GM21526 (cell line): ENCODE measurements at regions not wholly inside any gene's neighbourhood (a gene's known extent, or its start where the extent isn't known, plus 50 kb on each side); places are given as distances from the start of the nearest gene placed in this dataset.
"Not testable (repeated sequence)": the region's sequence is repeated elsewhere in the genome, so short reads cannot be mapped to it uniquely, and the experiment has no call there.

Experiments
- ATAC-seq: cut with Tn5 transposase; IDR thresholded peaks from one replicate; pipeline ENCODE4 v1.9.1; 2021; ENCODE audit warnings: moderate library complexity; ENCODE audit not compliant: unreplicated experiment, low FRiP score

DNA sequence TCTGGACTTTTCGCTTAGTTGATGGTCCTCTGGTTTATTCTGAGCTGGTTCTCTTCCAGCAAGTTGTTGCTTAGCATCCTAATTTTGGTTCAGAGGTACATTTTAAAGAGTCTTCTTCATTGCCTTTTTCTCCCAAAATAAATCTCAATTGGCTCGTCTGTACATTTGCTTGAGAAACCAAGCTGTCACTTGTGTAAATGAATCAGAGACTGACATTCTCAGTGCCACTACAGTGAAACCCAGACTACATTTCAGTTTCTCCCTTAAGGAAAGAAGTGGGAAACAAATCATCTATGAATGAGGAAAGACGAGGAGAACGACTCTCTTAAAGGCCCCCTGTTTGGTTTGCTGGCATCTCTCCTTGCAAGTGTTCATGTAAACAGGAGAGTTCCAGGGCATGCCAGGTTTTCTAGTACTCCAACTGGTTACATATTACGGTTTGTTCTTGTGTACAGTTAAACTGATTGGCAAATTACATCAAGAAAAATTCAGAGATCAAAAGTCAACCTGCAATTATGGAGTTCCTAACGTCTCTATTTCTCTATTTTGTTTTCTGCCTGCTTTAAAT, 654.6 kb downstream of the SH2D4B start:
- no peak for ATAC-seq

DNA sequence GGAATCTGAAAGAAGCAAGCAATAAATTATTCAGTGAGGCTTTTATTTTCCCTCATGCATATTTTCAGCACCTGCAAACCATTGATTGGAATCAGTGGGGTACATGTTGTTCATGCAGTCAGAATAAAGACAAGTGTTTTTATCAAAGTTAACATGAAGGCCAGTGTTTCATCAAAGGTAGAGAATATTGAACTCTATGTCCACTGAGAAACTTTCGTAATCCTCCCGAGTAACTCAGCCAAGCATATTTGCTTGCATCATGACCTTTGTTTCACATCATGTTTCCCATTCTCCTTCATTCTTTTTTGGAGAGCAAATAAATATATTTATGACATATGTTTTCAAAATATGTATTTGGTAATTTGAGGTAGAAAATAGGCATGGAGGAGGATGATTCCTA, 663.1 kb downstream of the SH2D4B start:
- no peak for ATAC-seq

DNA sequence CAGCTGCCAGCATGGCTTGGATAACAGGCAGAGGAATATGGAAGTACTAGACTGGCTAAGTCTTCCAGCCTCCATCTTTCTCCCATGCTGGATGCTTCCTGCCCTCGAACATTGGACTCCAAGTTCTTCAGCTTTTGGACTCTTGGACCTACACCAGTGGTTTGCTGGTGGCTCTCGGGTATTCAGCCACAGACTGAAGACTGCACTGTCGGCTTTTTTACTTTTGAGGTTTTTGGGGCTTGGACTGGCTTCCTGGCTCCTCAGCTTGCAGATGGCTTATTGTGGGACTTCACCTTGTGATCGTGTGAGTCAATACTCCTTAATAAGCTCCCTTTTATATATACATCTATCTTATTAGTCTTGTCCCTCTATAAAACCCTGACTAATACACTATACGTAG, 667.6 kb upstream of the NRG3 start:
- not testable (repeated sequence) for ATAC-seq

DNA sequence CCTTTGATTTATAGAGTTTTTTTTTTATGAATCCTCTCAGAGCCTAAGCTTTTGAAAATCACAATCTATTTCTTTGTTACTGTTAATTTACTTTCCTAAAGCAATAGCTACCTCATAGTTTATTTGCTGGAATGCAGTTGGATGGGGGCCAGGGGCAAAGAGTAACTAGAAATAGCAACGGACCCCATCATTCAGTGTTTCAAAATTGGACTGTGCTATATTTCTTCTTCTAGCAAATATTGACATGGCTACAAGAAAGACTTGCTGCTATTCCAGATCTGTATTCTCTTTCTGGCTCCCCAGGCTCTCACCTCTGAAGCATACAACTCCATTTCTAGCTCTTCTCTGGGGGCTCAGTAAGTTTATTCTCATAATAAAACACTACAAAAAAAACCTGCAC, 661.6 kb upstream of the NRG3 start:
- no peak for ATAC-seq

DNA sequence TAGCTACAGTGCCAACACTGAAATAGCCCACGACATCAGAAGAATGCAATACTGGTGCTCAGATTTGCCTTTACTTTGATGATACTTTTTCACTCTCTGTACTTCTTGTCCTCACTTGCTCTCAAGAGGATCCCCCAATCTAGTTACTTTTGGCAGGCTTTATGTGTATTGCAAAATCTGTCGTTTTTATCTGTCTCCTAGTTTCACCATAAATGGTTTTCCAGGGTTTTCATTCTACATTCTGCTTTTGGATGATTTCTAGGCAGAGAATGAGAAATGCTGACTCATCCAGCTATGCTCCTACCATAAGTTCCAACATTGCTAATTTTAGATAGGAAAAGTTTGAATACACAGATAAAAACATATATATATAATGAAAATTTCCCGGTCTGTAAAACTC, 659.5 kb upstream of the NRG3 start:
- ATAC-seq: no peak

DNA sequence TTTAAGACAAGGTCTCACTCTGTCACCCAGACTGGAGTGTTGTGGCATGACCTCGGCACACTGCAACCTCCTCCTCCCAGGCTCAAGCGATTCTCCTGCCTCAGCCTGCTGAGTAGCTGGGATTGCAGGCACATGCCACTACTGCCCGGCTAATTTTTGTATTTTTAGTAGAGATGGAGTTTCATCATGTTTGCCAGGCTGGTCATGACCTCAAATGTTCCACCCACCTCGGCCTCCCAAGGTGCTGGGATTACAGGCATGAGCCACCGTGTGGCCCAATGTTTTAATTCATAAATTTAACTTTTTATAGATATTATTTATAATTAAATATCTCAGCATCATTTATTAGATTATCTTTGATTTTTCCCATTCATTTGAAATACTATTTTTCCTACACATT, 658.0 kb upstream of the NRG3 start:
- no peak for ATAC-seq

DNA sequence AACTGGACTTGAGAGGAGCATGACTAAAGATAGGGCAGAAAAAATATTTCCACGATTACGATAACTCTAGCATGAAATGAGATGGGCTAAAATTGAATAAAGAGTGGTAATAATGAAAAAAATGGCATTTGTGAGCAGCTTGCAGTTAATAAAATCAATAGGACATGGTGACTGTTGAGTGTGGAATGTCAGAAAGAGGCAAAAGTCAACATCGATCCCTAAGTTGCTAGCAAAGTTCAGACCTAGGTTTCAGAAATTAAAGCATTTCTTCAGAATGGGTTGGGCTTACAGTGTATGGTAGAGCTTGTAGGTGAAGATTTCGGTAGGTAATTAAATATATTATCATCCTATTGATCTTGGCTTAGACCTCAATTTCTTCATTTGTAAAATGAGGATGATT, 656.7 kb upstream of the NRG3 start:
- no peak for ATAC-seq

DNA sequence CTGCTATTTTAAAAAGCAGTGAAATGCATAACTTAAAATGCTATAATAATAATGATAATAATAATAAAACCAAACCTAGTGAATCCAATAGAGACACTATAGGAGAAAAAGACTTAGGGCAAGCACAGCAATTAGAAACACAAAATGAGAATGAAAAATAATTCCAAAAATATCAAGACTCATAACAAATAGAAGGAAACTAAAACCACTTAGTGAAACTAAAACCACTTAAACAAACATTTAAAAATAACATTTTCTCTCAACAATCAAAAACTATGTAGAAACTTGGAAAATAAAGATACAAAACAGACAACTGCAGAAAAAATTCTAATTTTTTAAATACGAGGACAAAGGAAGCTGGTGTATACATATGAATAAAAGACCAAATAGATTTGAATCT, 655.2 kb upstream of the NRG3 start:
- ATAC-seq: no peak

DNA sequence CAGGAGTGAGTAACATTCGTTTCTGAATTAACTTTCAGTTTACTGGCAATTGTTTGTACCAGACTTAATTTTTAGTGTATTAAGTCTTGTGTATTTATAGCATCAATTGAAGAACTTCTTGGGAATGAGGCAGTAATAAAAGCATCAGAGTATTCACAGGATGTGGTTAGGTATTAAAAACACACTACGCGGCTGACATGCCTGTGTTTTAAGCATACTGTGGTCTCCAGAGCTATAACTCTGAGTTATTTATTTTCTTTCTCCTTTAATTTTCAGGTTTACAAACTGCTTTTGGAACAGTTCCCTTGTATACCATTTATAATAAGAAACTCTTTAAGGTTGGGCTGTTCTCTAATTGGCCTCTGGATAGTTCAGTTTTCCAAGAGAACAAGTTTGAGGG, 626.1 kb upstream of the NRG3 start:
- no peak for ATAC-seq

DNA sequence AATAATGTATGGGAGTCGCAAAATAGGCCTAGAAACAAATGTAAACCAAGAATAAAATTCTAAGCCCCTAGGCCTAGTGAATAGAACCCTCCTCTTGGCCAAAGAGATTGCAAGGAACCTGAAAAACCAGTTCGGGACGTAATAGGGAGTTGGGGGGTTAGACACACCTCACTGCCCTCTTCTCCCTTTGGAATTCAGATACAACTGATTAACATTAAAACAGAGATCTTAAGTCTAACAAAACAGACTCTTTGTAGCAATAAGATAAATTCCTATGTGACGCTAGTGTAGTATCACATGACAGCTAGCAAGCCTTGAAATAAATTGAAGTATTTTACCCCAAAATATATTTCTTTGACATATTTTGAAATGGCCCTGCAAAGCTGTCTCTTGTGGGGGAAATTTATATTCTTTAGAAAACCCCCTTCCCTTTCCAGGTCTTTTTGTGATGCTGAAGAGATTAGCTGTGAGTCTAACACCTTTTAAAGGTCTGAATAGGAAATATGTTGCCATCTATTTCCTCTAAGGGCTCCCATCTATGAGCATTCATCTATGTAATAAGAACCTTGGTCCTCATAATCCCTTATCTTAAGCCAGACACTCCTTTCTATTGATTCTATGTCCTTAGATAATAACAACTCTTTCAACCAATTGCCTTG, 623.4 kb upstream of the NRG3 start:
- no peak for ATAC-seq

DNA sequence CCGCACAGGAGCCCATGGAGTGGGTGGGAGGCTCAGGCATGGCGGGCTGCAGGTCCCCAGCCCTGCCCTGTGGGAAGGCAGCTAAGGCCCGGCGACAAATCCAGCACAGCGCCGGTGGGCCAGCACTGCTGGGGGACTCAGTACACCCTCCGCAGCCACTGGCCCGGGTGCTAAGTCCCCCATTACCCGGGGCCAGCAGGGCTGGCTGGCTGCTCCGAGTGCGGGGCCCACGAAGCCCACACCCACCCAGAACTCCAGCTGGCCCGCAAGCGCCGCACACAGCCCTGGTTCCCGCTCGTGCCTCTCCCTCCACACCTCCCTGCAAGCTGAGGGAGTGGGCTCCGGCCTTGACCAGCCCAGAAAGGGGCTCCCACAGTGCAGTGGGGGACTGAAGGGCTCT, 610.0 kb upstream of the NRG3 start:
- not testable (repeated sequence) for ATAC-seq

DNA sequence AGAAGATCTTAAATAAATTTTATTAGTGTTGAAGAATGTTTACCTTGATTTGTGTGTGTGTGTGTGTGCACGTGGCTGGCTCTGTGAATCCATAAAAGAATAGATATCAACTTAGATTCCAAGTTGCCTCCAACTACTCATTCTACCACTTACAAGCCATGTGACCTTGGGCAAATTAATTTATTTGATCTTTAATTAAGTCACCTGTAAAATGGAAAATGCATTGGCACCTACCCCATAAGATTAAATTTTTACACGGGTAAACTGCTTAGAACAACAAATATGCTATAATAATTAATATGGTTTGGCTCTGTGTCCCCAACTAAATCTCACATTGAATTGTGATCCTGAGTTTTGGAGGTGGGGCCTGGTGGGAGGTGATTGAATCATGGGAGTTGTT, 604.9 kb upstream of the NRG3 start:
- no peak for ATAC-seq

DNA sequence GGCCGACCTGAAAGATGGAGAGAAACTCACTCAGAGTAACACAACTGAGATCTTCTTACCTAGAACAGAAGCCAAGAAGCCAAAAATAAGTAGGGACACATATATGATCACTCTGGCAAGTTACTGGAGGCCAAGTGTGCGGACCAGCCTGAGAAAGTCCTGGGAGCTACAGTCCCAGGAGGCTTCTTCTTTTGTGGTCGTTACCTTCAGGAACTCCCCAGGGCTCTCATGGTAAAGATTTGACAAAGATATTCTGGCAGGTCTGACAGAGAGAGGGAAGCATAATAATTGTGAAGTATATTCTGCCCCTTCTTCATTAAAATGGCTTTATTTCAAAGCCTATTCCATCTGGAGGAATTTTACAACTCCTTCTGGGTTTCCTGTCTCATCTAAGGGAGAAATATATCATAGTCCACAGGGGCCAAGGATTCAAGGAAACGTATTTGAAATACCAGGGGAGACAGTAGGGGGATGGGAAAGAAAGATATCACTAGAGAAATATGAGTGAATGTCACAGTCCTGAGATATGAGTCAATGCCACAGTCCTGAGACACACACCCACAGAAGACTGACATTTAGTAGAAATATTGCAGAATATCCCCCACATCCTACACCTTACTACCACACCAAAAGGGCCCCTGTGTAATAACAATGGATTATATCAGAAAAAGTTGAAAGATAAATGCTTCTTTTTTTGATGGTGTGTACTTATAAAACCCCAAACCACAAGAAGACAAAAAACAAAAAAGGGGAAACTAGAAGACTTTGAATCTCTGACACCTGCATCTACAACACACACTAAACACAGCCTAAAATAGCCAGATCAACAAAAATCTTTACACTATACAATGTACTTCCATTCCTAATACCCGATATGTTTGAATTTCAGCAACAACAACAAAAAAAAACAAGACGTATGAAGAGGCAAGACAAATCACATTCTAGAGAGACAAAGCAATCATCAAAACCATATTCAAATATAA, 594.2 kb upstream of the NRG3 start:
- ATAC-seq: no peak

DNA sequence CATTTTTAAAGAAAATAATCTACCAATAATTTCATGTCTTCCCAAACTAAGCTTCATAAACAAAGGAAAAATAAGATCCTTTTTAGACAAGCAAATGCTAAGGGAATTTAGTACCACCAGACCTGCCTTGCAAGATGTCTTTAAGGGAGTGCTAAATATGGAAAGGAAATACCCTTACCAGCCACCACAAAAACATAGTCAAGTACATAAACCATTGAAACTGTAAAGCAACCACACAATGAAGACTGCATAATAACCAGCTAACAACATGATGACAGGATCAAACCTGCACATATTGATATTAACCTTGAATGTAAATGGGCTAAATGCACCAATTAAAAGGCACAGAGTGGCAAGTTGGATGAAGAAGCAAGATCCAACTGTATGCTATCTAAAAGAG, 586.5 kb upstream of the NRG3 start:
- ATAC-seq: no peak

DNA sequence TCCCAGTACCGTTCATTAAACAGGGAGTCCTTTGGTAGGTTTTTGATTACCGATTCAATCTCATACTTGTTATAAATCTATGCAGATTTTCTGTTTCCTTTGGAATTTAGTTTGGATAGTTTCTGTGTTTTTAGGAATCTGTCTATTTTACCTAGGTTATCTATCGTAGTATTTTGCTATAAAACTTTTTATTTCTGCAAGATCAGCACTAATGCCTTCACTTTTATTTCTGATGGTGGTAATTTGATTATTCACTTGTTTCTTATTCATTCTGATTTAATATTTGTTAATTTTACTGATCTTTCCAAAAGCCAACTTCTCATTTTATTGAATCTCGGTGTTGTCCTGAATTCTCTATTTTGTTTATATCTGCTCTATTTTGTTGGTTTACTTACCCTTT, 577.7 kb upstream of the NRG3 start:
- no peak for ATAC-seq

DNA sequence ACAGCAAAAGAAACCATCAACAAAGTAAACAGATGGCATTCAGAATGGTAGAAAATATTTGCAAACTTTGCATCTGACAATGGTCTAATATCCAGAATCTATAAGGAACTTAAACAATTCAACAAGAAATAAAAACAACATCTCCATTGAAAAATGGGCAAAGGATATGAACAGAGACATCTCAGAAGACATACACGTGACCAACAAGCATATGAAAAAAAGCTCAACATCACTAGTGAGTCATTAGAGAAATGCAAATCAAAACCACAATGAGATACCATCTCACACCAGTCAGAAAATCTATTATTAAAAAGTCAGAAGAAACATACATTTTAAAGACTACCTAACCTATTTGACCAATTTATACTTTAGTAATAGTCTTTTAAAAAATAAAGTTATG, 571.3 kb upstream of the NRG3 start:
- ATAC-seq: no peak

DNA sequence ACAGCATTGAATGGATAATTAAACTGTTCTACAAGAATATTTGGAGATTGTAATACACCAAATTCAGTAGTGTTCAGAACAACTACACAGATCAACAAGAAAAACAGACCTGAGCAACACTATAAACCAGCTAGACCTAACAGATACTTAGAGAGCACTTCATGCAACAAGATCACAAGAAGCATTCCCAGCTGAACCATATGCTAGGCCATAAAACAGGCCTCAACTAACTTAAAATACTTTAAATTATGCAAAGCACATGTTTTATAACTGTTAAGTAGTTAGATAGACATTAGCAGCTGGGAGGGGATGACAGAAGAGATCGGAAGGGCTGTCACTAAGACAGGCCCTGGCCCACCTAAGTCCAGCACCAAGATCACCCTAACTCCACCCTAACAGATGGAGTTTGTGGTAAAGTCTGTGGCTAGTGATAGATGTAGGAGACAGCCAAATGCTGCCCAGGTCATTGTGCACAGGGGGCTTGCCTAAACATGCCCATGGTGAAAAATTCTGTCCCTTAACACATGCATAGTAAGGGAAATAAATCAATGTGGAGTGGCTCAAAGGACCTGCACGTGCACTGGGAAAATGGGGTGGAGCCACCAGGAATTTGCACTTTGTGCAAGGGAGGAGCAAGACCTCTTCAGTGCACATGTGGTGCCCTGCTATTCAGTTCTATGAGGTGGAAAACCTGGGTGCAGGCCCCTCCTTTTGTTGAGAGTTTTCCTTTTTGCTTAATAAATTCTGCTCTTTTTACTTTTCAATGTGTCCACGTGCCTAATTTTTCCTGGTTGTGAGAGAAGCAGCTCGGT, 567.8 kb upstream of the NRG3 start:
- ATAC-seq: no peak

DNA sequence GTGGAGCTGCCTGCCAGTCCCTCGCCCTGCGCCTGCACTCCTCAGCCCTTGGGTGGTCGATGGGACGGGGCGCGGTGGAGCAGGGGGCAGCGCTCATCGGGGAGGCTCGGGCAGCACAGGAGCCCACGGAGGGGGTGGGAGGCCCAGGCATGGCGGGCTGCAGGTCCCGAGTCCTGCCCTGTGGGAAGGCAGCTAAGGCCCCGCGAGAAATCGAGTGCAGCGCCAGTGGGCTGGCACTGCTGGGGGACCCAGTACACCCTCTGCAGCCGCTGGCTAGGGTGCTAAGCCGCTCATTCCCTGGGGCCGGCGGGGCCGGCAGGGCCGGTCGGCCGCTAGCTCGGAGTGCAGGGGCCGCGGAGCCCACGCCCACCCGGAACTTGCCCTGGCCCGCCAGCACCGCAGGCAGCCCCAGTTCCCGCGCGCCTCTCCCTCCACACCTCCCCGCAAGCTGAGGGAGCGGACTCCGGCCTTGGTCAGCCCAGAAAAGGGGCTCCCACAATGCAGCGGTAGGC, 565.9 kb upstream of the NRG3 start:
- ATAC-seq: no peak

DNA sequence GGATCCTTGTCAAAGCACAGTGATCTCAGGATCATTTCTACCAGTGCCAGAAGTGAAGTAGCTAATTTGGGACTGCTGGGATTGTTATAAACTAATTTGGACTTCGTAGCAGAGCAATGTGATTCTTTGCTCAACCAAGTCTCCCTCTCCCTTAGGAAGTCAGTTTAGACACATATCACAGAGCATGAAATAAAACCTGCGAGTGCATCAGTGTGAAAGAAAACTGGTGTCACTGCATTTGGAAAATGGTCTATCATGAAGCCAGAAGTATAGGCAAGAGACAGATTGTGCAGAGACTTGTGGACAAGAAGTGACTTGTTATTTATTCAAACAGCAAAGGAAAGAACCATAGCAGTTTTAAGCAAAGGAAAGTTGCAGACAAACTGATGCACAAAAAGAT, 560.5 kb upstream of the NRG3 start:
- no peak for ATAC-seq

DNA sequence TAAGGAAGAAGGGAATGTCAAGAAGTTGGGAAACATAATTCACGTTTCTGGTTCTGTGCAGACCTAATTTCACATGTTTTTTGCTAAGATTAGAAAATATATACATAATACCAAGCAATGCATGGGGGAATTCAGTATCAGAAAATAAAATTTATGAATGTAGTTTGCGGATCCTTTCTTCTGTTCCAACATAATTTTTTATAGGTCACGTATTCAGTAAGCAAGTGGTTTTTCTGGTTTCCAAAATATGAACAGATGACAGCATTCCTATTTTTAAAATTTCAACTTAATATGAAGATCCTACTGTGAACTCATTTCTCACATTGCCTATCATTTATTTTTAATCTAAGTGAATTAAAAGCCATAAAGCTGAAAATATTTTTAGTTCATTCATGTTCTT, 560.0 kb upstream of the NRG3 start:
- ATAC-seq: no peak

DNA sequence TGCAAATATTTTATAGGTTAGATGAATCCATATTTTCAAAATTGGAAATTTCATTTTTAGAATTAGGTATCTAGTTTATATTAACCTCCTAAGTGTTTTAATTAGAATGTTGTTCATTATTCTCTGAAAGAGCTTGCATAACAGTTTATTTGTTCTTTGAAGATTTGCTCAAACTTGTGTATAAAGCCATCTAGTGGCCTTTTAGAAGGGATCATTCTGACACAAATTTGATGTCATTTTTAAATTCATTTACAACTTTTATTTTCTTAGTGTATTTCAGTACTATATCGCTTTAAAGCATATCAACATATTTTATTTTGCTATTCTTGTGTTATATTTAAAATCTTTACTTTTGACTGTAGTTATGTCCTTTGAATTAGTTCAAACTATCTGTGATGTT, 527.0 kb upstream of the NRG3 start:
- ATAC-seq: no peak
